ENCODE measurements at regions not wholly inside any gene's neighbourhood (a gene's known extent, or its start where the extent isn't known, plus 50 kb on each side); places are given as distances from the start of the nearest gene placed in this dataset.

DNA sequence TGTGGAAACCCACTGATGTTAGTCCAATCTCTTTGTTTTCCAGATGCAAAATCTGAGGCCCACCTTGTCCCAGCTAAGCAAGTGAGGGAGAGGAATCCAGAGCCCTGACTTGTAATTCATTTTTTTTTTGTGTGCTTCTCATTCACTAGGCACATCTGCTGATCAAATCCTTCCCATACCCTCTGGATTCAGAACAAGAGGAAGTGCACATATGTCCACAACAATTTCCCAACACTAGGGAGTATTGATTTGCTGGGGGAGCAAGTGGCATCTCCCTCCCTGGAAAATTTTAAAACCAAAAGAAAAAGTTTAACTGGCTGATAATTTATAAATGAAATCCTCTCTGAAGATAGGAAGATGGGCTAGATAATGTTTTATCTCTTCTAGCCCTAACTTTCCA lies 94.6 kb upstream of the RFC3 start:
- FAIRE-seq: no peak

DNA sequence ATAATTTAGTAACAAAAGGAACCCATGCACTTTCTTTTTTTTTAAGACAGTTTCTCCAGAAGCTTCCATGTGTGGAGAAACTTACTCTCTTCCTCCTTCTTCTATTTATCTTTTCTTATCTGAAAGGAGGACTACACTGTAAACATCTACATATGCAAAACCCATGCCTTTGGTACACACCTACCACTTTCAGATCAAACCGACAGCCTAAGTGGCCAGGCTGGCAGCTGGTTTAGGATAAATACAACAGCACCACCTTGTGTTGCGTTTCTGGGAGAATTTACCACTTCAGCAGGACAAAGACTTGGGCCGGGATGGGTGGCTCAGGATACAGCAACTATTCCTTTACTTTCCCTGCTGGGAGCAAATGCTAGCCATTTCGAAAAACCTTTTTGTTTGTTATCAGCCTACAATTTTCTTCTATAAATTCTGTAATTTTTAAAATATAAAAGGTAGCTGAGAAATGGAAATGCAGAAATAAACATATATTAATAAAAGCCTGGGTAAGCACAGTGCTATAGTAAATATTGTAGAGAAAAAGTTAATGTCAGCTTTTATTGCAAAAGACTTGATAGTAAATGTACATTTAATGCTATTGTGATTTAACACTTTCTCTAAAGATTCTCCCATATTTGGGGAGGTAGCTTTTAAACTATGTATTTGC lies 94.0 kb upstream of the RFC3 start:
- peak; percentile 95 for FAIRE-seq

GRCh38 chr13:33725340-33725739 lies 92.6 kb upstream of the RFC3 start:
- no peak for FAIRE-seq

- no peak for FAIRE-seq
Observed at GRCh38 chr13:33727297-33728083, 90.5 kb upstream of the RFC3 start.

DNA sequence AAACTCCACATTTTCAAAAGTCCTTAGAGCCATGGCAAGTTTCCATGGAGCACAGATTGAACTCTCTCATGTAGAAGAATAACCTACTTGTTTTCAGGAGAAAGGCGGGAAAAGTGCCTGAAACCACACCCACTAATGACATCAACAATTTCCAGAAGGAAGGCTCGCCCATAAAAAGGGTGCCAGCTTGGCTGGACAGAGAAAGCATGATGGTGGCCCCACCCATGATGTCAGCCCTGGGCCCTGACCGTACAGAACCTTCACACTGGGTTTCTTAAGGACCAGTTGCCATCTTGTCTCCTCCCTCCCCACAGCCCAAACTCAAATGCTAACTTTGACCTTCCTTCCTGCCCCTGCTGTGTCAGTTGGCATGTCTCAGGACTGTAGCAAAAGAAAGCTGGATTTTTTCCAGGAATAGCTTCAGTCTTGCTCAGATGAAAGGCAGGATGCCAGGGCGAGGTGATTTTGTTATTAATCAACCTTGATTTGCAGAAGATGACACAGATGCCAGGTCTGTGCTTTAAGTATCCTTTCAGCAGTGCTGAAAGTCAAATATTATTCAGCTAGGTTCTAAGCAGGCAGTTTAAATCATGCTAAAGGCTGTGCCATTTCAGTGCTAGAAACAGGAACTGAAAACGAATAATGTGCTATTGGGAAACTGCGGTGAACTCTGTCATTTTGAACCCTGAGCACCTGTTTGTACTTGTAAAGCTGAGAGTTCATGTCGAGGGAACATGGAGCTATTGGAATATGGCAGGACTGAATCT lies 89.5 kb upstream of the RFC3 start:
- FAIRE-seq: no peak

DNA sequence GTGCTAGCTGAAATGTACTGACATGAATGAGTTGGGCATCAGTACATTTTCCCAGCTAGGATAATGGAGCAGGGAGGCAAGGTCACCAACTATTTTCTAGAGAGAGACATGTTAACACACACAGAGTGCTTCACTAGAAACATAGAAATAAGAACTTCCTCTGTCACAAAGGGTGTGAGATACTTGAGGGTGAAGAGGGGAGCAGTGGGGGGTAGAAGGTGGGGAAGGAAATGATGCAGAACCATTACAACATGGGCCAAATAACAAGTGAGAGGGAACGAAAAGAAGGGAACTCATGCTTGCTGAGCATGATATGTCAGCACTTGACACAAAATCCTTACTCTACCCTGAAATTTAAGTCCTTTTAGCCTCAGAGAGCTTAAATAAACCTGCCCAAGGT lies 87.8 kb upstream of the RFC3 start:
- FAIRE-seq: no peak

DNA sequence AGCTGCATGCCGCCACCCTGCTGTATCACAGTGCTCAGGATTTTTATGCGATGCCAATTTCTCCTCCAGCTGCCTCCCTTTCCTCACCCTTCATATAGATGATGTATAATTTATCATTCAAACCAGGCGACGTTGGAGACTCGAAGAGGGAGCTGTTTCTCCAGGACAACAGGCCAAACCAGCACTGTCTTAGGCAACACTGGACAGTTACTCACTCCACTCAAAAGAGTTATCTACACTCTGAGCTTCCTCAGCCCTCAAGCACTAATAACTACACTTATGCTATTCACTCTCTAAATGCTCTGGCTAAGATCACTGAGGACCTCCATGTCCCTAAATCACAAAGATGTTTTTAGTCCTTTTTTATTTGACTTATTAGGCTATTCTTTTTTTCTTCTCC lies 87.3 kb upstream of the RFC3 start:
- no peak for FAIRE-seq

DNA sequence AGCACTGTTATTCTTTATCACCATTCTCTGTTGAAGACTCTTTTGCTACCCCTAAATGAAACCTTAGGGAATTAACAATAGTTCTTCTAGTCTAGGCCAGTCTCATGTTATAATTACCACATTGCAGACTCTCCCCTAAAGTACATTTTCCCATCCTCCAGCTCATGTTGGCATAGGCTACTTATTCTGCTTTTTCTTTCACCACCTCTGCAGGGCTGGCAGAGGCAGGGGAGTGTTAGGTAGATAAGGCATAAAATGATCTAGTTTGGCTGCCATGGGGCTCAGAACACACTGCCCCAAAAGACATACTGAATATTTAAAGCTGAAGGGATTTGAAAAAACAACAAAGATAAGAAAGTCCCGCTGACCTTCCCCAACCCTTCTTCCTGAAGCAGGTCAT lies 82.7 kb upstream of the RFC3 start:
- FAIRE-seq: no peak

DNA sequence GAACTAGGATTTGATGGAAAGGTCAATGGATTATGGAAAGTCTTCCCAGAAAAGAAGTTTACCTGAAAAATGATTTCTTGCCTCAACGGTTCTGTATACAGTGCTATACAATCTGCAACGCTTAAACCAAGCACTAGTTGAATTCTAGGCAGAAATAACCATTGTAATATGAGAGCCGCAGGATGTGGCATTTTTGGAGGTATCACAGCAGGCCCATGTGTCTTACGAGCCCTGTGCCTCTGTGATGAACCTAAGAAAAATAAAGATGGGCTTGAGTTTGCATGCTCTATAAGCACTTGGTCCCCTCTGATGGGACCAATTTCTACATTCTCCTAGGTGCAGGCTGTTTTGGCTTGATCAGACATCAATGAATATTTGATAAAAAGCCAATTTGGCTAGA lies 78.7 kb upstream of the RFC3 start:
- FAIRE-seq: no peak

- FAIRE-seq: peak; percentile 50
Observed at GRCh38 chr13:33740134-33740538, 77.8 kb upstream of the RFC3 start.

DNA sequence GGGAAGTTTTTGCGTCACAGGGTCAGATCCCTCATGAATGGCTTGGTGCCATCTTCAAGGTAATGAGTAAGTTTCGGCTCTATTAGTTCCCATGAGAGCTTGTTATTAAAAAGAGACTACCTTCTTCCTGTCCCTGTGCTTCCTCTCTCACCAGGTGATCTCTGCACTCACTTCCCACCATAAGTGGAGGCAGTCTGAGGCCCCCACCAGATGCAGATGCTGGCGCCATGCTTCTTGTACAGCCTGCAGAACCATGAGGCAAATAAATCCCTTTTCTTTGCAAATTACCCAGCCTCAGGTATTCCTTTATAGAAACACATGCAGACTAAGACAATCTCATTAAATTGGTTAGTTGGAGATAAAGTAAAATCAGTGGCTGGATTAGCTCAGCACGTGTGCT lies 75.6 kb upstream of the RFC3 start:
- no peak for FAIRE-seq

- FAIRE-seq: no peak
Observed at GRCh38 chr13:33743438-33744368, 74.2 kb upstream of the RFC3 start.

GRCh38 chr13:33744589-33745369 lies 73.2 kb upstream of the RFC3 start:
- no peak for FAIRE-seq

DNA sequence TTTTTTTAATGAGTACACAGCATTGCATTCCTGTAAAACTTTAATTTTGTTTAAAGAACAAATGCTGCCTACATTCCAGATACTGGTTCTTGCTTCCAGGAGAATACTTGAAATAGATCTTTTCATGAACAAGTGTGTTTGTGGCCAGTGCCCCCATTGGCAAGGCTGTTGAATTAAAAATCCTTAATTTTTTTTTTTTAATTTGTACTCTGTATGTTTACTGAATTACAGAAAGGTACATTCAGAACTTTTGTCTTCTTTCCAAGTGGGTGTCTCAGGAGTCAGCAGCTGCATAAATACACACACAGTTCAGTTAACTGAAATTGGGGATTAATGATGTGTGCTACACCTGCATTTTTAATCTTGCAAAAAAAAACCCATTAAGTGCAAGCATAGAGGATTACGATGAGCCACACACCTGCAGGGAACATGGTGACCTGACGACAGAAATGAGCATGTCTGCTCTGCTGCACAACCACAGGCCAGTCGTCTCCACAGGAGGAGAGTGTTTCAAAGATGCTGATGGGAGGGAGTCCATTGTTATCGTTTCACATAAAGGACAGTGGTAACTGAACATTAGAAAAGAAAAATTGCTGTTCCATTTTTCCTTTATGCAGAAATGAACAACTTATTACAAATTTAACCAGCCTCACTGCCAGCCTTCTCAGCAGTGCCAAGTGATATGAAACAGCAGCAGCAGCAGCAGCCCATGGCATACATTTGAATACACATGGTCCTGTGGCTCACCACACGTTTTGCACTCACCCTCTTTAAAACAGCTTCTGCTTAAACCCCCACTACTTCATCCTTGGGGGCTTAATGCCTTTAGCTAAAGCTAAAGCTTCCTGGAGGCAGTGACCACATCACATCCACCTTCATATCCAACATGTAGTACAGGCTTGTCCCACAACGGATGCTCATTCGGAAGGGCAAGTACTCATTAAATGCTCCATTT lies 72.3 kb upstream of the RFC3 start:
- FAIRE-seq: no peak

DNA sequence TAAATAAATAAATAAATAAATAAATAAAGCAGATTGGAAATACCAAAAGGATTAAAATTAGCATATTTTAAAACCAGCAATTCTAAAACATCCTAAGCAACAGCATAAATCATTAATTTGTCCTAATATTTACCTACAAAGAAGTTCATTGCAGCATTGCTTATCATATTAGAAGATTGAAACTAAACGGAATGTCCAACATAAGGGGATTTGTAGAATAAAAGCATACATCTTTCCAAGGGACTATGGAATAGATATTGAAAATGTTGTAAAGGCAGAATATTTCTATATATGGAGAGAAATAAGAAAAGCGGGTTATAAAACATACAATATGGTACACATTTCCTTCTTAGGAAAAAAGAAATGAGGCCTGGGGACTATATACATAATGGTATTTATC lies 71.1 kb upstream of the RFC3 start:
- FAIRE-seq: no peak

DNA sequence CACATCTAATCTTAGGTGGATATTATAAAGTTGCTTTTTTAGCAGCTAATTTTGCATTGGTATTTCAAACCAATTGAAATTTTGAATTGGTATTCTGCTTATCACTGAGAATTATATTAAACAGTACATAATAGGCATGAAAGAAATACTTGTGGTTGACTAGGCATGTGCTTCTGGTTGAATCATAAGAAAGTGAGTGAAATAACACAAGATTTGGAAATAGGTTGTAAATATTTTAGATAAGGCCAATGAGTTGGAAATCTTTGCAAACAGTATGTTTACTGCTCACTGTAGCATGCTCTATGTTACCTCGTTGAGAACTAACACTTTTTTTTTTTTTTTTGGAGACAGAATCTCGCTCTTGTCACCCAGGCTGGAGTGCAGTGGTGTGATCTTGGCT lies 66.8 kb upstream of the RFC3 start:
- FAIRE-seq: no peak

DNA sequence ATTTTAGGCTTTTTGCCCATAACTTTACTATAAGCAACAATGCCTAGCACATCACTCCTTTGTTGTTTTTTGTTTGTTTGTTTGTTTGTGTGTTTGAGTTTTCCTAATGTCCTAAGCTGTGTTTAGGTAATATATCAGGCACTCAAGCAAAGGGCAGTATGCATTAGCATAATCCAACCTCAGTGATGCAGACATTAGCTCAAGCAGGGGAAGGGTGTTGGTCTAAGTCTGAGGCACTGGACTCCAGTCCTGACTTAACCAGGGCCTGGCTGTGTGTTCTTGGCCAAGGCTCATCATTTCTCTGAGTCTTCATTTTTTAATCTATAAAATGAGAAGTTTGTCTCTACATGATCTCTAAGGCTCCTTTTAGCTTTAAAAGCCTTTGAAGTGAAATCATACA lies 65.9 kb upstream of the RFC3 start:
- FAIRE-seq: no peak

- no peak for FAIRE-seq
Observed at GRCh38 chr13:33752597-33752996, 65.4 kb upstream of the RFC3 start.

DNA sequence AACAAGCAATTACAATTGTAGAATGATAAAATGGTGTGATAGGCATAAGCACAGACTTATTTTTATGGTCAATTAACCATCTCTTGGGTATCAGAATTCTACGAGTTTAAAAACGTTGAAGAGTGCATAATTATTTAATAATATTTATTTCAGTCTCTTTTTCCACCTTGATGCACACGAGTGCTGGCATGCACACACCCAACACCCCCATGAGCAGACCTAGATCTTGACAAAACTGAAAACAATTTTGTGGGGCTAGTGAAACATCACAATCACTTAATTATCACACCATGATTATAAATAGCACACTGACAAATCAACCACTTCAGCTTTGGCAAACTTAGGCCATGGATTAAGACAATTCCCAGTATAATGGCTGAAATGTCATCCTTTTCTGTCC lies 61.0 kb upstream of the RFC3 start:
- FAIRE-seq: no peak

DNA sequence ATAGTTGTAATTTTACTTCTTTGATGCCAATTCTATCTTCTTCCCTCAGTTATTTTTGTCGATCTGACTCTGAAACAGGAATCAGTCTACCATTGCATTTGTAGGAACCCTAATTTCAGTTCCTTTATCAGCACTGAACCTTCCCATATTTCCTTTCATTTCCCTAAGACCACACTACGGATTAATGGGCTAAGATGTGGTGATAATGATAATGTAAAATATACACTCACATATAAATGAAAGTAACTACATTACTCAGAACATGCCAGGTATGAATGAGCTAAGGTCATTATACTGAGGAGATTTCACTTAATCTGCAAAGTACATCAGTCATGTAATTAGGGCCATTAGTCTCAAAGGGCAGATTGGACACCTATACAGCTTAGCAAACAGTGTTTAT lies 60.2 kb upstream of the RFC3 start:
- no peak for FAIRE-seq

GRCh38 chr13:33758113-33758512 lies 59.8 kb upstream of the RFC3 start:
- FAIRE-seq: no peak
